A549 (cell line): ENCODE measurements at regions not wholly inside any gene's neighbourhood (a gene's known extent, or its start where the extent isn't known, plus 50 kb on each side); places are given as distances from the start of the nearest gene placed in this dataset.

Experiments used
- ATAC-seq, 2 experiments: fragments of 200-7000 bp in 1 of 2; fragments of >200 bp in 1 of 2; cut with Nextera tagmentation in 1 of 2; cut with Tn5 transposase in 1 of 2; 3 replicates each; pipeline versions ENCODE4 v1.8.0 to v1.9.1; 2018 to 2020; ENCODE audit warnings: mild to moderate bottlenecking in 1 of 2, moderate library complexity in 1 of 2
- CTCF ChIA-PET: fragments of 300-600 bp; sonication (Branson Sonifier 250); formaldehyde crosslinking; extraction: SDS; loops from one replicate; lab custom pipeline; 2021; ENCODE audit warnings: antibody characterized with exemption, inconsistent platforms; lab: Yijun Ruan, JAX
- POLR2A ChIA-PET: fragments of 350-600 bp; formaldehyde crosslinking; extraction: SDS; loops from one replicate; lab custom pipeline; 2021; ENCODE audit warnings: antibody characterized with exemption, inconsistent platforms; lab: Yijun Ruan, JAX
- DNase-seq, 2 experiments: peaks; one replicate each; pipeline versions ENCODE4 v3.0.0 to v3.0.0-alpha.2; 2011 to 2016; ENCODE audit warnings: low read depth in 1 of 2, low spot score in 1 of 2
- FAIRE-seq: peaks from 2 replicates; lab custom pipeline; 2011; peaks lifted over from hg19 to GRCh38; lab: Jason Lieb, UNC
- H3K27ac ChIP-seq, 2 experiments: fragments of >200 bp; sonication (Bioruptor Twin); formaldehyde crosslinking; 3 replicates each; pipeline ENCODE4 v1.5.1; 2016 to 2017
- H3K4me1 ChIP-seq: fragments of >200 bp; sonication (Bioruptor Twin); formaldehyde crosslinking; 3 replicates; pipeline ENCODE4 v1.6.1; 2016
- H3K4me2 ChIP-seq: fragments of >200 bp; sonication (Bioruptor Twin); formaldehyde crosslinking; 3 replicates; pipeline ENCODE4 v1.6.1; 2016
- H3K4me3 ChIP-seq: fragments of >200 bp; sonication (Bioruptor Twin); formaldehyde crosslinking; 3 replicates; pipeline ENCODE4 v1.5.1; 2016
- H3K9me3 ChIP-seq: fragments of >200 bp; sonication (Bioruptor Twin); formaldehyde crosslinking; 3 replicates; pipeline ENCODE4 v1.6.1; 2016
- BHLHE40 ChIP-seq: IDR thresholded peaks from 2 replicates; pipeline ENCODE4 v1.6.1; 2012; ENCODE audit warnings: low read depth, low read length, inconsistent platforms
- EHMT2 ChIP-seq: fragments of 200-600 bp; sonication (generic); IDR thresholded peaks from 2 replicates; pipeline ENCODE4 v1.6.1; 2016; ENCODE audit warnings: antibody characterized with exemption, low read depth, mild to moderate bottlenecking, moderate library complexity
- EP300 ChIP-seq, 2 experiments: fragments of >200 bp; sonication (Bioruptor Twin); formaldehyde crosslinking; IDR thresholded peaks; 2 replicates in 1 of 2; 3 replicates in 1 of 2; pipeline ENCODE4 v1.6.1; 2016 to 2017
- ESRRA ChIP-seq: fragments of 150-350 bp; IDR thresholded peaks from 2 replicates; pipeline ENCODE4 v1.6.1; 2014; ENCODE audit warnings: mild to moderate bottlenecking, low read length, borderline replicate concordance
- FOSB ChIP-seq: fragments of 250-450 bp; sonication (Bioruptor Pico); IDR thresholded peaks from 2 replicates; pipeline ENCODE4 v1.5.0; 2020; ENCODE audit warnings: mild to moderate bottlenecking, moderate library complexity
- HOXB5 ChIP-seq: fragments of 250-450 bp; sonication (Bioruptor Pico); IDR thresholded peaks from 2 replicates; pipeline ENCODE4 v1.5.0; 2020; ENCODE audit warnings: mild to moderate bottlenecking, moderate library complexity
- JUNB ChIP-seq: fragments of >200 bp; sonication (Bioruptor Twin); formaldehyde crosslinking; IDR thresholded peaks from 2 replicates; pipeline ENCODE4 v1.6.1; 2016
- NFE2L2 ChIP-seq: fragments of 150-350 bp; conservative IDR thresholded peaks from 2 replicates; pipeline ENCODE4 v1.6.1; 2014; ENCODE audit warnings: low read length
- POLR2A ChIP-seq: IDR thresholded peaks from 2 replicates; pipeline ENCODE4 v1.6.1; 2012; ENCODE audit warnings: mild to moderate bottlenecking, low read length
- RARB ChIP-seq: fragments of 250-450 bp; sonication (Bioruptor Pico); IDR thresholded peaks from 2 replicates; pipeline ENCODE4 v1.8.0; 2021; ENCODE audit warnings: mild to moderate bottlenecking, moderate library complexity
- RNF2 ChIP-seq: fragments of 200-600 bp; sonication (generic); IDR thresholded peaks from 2 replicates; pipeline ENCODE4 v1.6.1; 2016; ENCODE audit warnings: low read depth, mild to moderate bottlenecking, antibody characterized with exemption, moderate library complexity, borderline replicate concordance
- SMC3 ChIP-seq: fragments of >200 bp; sonication (Bioruptor Twin); formaldehyde crosslinking; IDR thresholded peaks from 3 replicates; pipeline ENCODE4 v1.6.1; 2018; ENCODE audit warnings: inconsistent platforms
- TP53 ChIP-seq: fragments of 250-450 bp; sonication (Bioruptor Pico); IDR thresholded peaks from 2 replicates; pipeline ENCODE4 v1.5.0; 2021; ENCODE audit warnings: mild to moderate bottlenecking, moderate library complexity
- ZFP36 ChIP-seq: fragments of 450-650 bp; IDR thresholded peaks from 2 replicates; pipeline ENCODE4 v1.6.1; 2014; ENCODE audit warnings: borderline replicate concordance; ENCODE audit not compliant: partially characterized antibody
- WGBS: methylation state at CpG from one replicate; pipeline ENCODE4 v1.1.6; 2017; ENCODE audit errors: missing lambda C conversion rate; 5-methylcytosine and 5-hydroxymethylcytosine counted together
- TF ChIP-seq, protein P1 (sequence below): IDR thresholded peaks from 2 replicates; pipeline ENCODE4 v1.6.1; 2012
- TF ChIP-seq, protein P2 (sequence below): IDR thresholded peaks from 2 replicates; pipeline ENCODE4 v1.6.1; 2012; ENCODE audit warnings: low read depth, borderline replicate concordance
- TF ChIP-seq, protein P3 (sequence below): fragments of >200 bp; sonication (Bioruptor Twin); formaldehyde crosslinking; IDR thresholded peaks from 3 replicates; pipeline ENCODE4 v1.5.1; 2016

DNA sequence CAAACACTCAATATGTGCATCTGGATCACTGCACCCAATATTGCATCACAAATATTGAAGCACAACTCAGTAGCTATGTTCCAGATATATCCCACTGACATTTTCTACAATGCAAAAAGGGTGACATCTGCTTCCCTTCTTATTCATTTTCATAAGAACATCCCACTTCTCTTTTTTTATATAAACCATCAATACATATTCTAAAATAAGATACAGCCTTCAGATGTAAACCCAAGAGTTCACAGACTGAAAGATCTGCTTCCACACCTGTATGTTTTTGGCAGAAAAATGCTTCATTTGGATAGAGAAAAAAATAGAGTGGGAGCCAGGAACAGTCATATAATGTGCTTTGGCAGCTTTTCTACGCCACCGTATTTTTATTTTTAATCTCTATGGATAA lies 815.6 kb upstream of the ADGRL3 start:
- TF ChIP-seq FOSB = no peak
- TF ChIP-seq TP53 (CRISPR knock-in tag) = no peak
- TF ChIP-seq JUNB = no peak
- TF ChIP-seq ZFP36 = no peak
- no peak for TF ChIP-seq NFE2L2
- no peak for TF ChIP-seq RARB (CRISPR knock-in tag)
- TF ChIP-seq HOXB5 (CRISPR knock-in tag) = no peak
- no peak overlapping the region for H3K27ac ChIP-seq
- ChIA-PET POLR2A (no interaction called here), CTCF (no interaction called here)
- H3K9me3 ChIP-seq = no peaks in the 10 kb centered on the region
- no peak overlapping the region for H3K4me2 ChIP-seq
- no peak overlapping the region for H3K4me3 ChIP-seq
- 9% methylated on average over 2 of the region's 2 CpGs for WGBS
- ATAC-seq = no peak
- H3K4me1 ChIP-seq = no peaks in the 10 kb centered on the region
- DNase-seq = no peak
- no peak for FAIRE-seq

DNA sequence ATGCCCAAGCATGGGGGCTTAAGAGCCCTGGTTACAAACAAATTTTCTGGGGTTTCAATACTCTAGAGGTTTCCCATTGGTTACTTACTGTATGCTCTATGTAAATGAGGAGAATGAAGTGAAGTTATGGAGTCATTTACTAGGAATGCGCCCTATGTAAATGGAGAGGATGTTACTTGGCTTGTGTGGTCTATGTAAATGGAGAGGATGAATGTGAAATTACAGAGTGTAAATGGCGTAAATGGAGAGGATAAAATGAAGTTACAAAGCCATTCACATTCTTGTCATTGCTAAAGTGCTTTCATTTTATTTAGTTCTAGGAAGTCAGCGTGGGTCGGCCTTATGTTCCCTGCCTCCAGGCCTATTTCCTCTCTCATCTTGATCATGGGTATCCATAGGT lies 810.5 kb upstream of the ADGRL3 start:
- H3K9me3 ChIP-seq = no peaks in the 10 kb centered on the region
- DNase-seq (no peak), FAIRE-seq (no peak), ATAC-seq (no peak)
- POLR2A ChIA-PET = no interaction called here
- no peak overlapping the region for H3K4me2 ChIP-seq
- WGBS = 23% methylated on average over 4 of the region's 4 CpGs
- no peaks in the 10 kb centered on the region for H3K4me1 ChIP-seq
- no peak for TF ChIP-seq RNF2
- TF ChIP-seq EP300 (IDR thresholded peaks at IDR 0.05) = no peak
- TF ChIP-seq POLR2A = no peak
- TF ChIP-seq ESRRA = no peak
- H3K27ac ChIP-seq = no peak overlapping the region
- H3K4me3 ChIP-seq = no peak overlapping the region
- CTCF ChIA-PET = no interaction called here

DNA sequence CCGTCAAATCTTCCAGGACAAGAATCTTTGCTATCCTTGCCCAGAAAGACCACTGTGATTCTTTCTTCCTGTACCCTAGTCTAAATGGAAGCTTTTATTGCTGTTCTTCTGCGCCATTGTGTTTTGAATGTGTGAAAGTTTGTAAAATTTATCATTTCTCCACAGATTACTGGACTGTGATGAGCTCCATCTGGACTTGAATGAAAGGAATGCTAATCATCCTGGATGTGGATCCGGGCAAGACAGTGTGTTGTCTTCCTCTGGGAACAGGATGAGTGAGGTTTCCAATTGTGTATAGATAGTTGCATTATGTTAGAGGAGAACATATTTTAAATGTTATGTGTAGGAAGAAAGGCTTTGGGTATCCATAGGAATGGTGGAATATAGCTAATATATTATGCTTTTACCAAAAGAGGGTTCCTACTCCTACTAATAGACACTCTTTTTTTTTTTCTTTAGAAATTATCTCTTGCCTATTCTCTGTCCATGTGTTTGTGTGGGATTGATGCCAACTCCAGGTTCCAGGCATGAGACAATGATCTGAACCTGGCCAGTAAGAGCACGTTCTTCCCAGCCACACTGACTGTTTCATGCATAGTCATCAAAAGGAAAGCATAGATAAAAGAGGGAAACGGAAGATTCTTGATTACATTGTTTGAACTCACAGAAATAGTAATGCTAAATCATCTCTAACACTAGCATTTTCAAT lies 803.6 kb upstream of the ADGRL3 start:
- WGBS = 9% methylated on average over 5 of the region's 5 CpGs
- H3K4me3 ChIP-seq = no peak overlapping the region
- ChIA-PET POLR2A (no interaction called here), CTCF (interaction anchor here (0.7 kb wide), 1 partner anchor 1147 kb away, joined by 3 read pairs; no protein-coding TSS in a partner anchor)
- no peak for FAIRE-seq
- H3K4me2 ChIP-seq = no peak overlapping the region
- TF ChIP-seq, protein P1, sequence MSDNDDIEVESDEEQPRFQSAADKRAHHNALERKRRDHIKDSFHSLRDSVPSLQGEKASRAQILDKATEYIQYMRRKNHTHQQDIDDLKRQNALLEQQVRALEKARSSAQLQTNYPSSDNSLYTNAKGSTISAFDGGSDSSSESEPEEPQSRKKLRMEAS = no peak
- TF ChIP-seq EHMT2 = no peak
- TF ChIP-seq, protein P2, sequence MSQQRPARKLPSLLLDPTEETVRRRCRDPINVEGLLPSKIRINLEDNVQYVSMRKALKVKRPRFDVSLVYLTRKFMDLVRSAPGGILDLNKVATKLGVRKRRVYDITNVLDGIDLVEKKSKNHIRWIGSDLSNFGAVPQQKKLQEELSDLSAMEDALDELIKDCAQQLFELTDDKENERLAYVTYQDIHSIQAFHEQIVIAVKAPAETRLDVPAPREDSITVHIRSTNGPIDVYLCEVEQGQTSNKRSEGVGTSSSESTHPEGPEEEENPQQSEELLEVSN = no peak
- ATAC-seq = no peak
- no peaks in the 10 kb centered on the region for H3K9me3 ChIP-seq
- no peak overlapping the region for H3K27ac ChIP-seq
- no peak for DNase-seq
- no peaks in the 10 kb centered on the region for H3K4me1 ChIP-seq

DNA sequence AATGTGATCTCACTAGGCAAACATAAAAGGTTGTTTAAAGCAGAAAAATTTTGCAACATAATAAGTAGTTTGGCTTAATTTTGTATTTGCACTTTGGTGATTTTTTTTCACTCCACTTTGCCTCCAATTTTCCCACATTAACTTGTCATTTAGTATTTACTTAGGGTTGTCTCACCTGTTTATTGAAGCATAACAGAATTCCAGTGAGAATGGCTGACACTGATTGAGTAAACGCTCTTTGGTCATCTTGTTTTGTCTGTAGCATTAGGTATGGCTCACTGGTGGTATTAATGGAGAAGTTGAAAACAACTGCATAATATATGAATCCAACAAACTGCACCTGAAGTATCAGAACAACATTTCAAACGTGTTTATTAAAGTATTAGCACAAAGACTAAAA lies 799.5 kb upstream of the ADGRL3 start:
- Histone ChIP-seq H3K4me1 (no peaks in the 10 kb centered on the region), H3K27ac (no peak overlapping the region), H3K9me3 (no peaks in the 10 kb centered on the region), H3K4me3 (no peak overlapping the region), H3K4me2 (no peak overlapping the region)
- TF ChIP-seq SMC3 = no peak
- no peak for TF ChIP-seq JUNB
- no peak for TF ChIP-seq BHLHE40
- TF ChIP-seq, protein P3, sequence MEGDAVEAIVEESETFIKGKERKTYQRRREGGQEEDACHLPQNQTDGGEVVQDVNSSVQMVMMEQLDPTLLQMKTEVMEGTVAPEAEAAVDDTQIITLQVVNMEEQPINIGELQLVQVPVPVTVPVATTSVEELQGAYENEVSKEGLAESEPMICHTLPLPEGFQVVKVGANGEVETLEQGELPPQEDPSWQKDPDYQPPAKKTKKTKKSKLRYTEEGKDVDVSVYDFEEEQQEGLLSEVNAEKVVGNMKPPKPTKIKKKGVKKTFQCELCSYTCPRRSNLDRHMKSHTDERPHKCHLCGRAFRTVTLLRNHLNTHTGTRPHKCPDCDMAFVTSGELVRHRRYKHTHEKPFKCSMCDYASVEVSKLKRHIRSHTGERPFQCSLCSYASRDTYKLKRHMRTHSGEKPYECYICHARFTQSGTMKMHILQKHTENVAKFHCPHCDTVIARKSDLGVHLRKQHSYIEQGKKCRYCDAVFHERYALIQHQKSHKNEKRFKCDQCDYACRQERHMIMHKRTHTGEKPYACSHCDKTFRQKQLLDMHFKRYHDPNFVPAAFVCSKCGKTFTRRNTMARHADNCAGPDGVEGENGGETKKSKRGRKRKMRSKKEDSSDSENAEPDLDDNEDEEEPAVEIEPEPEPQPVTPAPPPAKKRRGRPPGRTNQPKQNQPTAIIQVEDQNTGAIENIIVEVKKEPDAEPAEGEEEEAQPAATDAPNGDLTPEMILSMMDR = no peak
- FAIRE-seq = no peak
- ChIA-PET POLR2A (no interaction called here), CTCF (no interaction called here)
- no peak for DNase-seq
- 4% methylated on average over 2 of the region's 2 CpGs for WGBS
- ATAC-seq = no peak
